ENCODE measurements at regions not wholly inside any gene's neighbourhood (a gene's known extent, or its start where the extent isn't known, plus 50 kb on each side); places are given as distances from the start of the nearest gene placed in this dataset.

DNA sequence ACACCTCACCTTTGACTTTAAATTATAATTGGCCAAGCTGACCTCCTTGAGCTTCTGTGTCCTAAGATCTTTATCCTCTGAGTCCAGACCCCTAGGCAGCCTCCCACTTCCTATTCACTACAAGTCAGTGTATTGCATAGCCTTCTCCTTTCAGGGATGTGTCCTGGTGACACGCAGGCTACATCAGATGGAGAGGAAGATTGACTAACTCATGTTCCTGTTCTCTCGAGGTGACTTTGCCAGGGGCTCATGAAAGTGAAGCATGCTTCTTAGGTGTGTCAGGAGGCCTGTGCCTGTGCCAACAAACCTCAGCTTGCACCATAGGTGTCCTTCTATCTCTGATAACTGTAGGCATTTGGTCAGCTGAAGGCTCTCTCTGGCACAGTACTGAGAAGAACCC, 195.7 kb upstream of the HS3ST1 start:
- TF ChIP-seq POLR2AphosphoS5 (IDR thresholded peaks at IDR 0.05; ENCODE audit: borderline replicate concordance, low read depth, low read length), result no peak
- TF ChIP-seq EZH2 (IDR thresholded peaks at IDR 0.05), result no peak
- no peak for TF ChIP-seq FOXP2 (optimal IDR thresholded peaks at IDR 0.05; ENCODE audit: control extremely low read depth, extremely low read length, insufficient read depth)
